Liver (tissue), 8 donors: ENCODE measurements at regions not wholly inside any gene's neighbourhood (a gene's known extent, or its start where the extent isn't known, plus 50 kb on each side); places are given as distances from the start of the nearest gene placed in this dataset.

Experiments
- DNase-seq: peaks from one replicate; pipeline ENCODE4 v3.0.0-alpha.2; 2017; ENCODE audit warnings: low spot score
- H3K27ac ChIP-seq, 2 donors: one replicate each; pipeline ENCODE4 v1.7.0; 2013; ENCODE audit warnings: inconsistent platforms in 2 of 2, low read length in 2 of 2, control low read depth in 1 of 2, low read depth in 1 of 2, mild to moderate bottlenecking in 1 of 2
- H3K27me3 ChIP-seq, 4 donors: one replicate each; pipeline versions ENCODE4 v1.6.1 to v1.7.0; 2013; ENCODE audit warnings: low read length in 3 of 4, inconsistent platforms in 1 of 4, mild to moderate bottlenecking in 1 of 4, moderate library complexity in 1 of 4; ENCODE audit not compliant: control insufficient read depth in 4 of 4, insufficient read depth in 4 of 4
- H3K36me3 ChIP-seq, 4 donors: one replicate each; pipeline versions ENCODE4 v1.6.1 to v1.7.0; 2013; ENCODE audit warnings: low read length in 3 of 4, mild to moderate bottlenecking in 3 of 4, low read depth in 1 of 4, moderate library complexity in 1 of 4; ENCODE audit not compliant: control insufficient read depth in 4 of 4, insufficient read depth in 3 of 4
- H3K4me1 ChIP-seq, 4 donors: one replicate each; pipeline versions ENCODE4 v1.6.1 to v1.7.0; 2013; ENCODE audit warnings: low read length in 3 of 4, mild to moderate bottlenecking in 3 of 4, moderate library complexity in 1 of 4; ENCODE audit not compliant: control insufficient read depth in 4 of 4, insufficient read depth in 4 of 4
- H3K4me3 ChIP-seq, 3 donors: one replicate each; pipeline versions ENCODE4 v1.6.1 to v1.7.0; 2013; ENCODE audit warnings: low read length in 3 of 3, control low read depth in 1 of 3, low read depth in 1 of 3, mild to moderate bottlenecking in 1 of 3
- H3K9ac ChIP-seq, 2 donors: one replicate each; pipeline ENCODE4 v1.7.0; 2013; ENCODE audit warnings: low read length in 2 of 2, mild to moderate bottlenecking in 2 of 2, moderate library complexity in 2 of 2, control low read depth in 1 of 2, low read depth in 1 of 2
- H3K9me3 ChIP-seq, 4 donors: one replicate each; pipeline versions ENCODE4 v1.6.1 to v1.7.0; 2013; ENCODE audit warnings: low read length in 3 of 4; ENCODE audit not compliant: control insufficient read depth in 4 of 4
- EGR1 ChIP-seq, 2 donors: IDR thresholded peaks; 2 replicates each; pipeline ENCODE4 v1.6.1; 2016 to 2018; ENCODE audit warnings: antibody characterized with exemption in 2 of 2, low read depth in 2 of 2
- FOXA1 ChIP-seq: IDR thresholded peaks from 2 replicates; pipeline ENCODE4 v1.6.1; 2016; ENCODE audit warnings: antibody characterized with exemption
- FOXA2 ChIP-seq: IDR thresholded peaks from 2 replicates; pipeline ENCODE4 v1.6.1; 2016; ENCODE audit warnings: antibody characterized with exemption
- GABPA ChIP-seq, 2 donors: IDR thresholded peaks in 1 of 2; conservative IDR thresholded peaks in 1 of 2; 2 replicates each; pipeline ENCODE4 v1.6.1; 2016; ENCODE audit warnings: antibody characterized with exemption in 2 of 2, mild to moderate bottlenecking in 1 of 2, moderate library complexity in 1 of 2
- HNF4G ChIP-seq: IDR thresholded peaks from 2 replicates; pipeline ENCODE4 v1.6.1; 2016; ENCODE audit warnings: antibody characterized with exemption
- JUND ChIP-seq, 2 donors: IDR thresholded peaks; 2 replicates each; pipeline ENCODE4 v1.6.1; 2016; ENCODE audit warnings: antibody characterized with exemption in 2 of 2
- NR2F2 ChIP-seq: IDR thresholded peaks from 2 replicates; pipeline ENCODE4 v1.6.1; 2016; ENCODE audit warnings: antibody characterized with exemption
- RAD21 ChIP-seq, 2 donors: IDR thresholded peaks; 2 replicates each; pipeline ENCODE4 v1.6.1; 2016; ENCODE audit warnings: antibody characterized with exemption in 2 of 2, mild to moderate bottlenecking in 2 of 2
- REST ChIP-seq: IDR thresholded peaks from 2 replicates; pipeline ENCODE4 v1.6.1; 2016; ENCODE audit warnings: antibody characterized with exemption, mild to moderate bottlenecking
- RXRA ChIP-seq, 2 donors: IDR thresholded peaks; 2 replicates each; pipeline ENCODE4 v1.6.1; 2017 to 2018; ENCODE audit warnings: antibody characterized with exemption in 2 of 2, mild to moderate bottlenecking in 1 of 2
- SP1 ChIP-seq: IDR thresholded peaks from 2 replicates; pipeline ENCODE4 v1.6.1; 2018; ENCODE audit warnings: antibody characterized with exemption, mild to moderate bottlenecking
- TAF1 ChIP-seq: conservative IDR thresholded peaks from 2 replicates; pipeline ENCODE4 v1.6.1; 2016; ENCODE audit warnings: antibody characterized with exemption, mild to moderate bottlenecking
- YY1 ChIP-seq: IDR thresholded peaks from 2 replicates; pipeline ENCODE4 v1.6.1; 2016; ENCODE audit warnings: antibody characterized with exemption, mild to moderate bottlenecking
- ZBTB33 ChIP-seq: IDR thresholded peaks from 2 replicates; pipeline ENCODE4 v1.6.1; 2016; ENCODE audit warnings: antibody characterized with exemption
- WGBS: extraction: QIAGEN DNeasy Blood & Tissue Kit; methylation state at CpG from one replicate; pipeline ENCODE4 v1.1.7; 2013; 5-methylcytosine and 5-hydroxymethylcytosine counted together
- TF ChIP-seq, protein P1 (sequence below): IDR thresholded peaks from 2 replicates; pipeline ENCODE4 v1.6.1; 2016; ENCODE audit warnings: antibody characterized with exemption
- TF ChIP-seq, protein P2 (sequence below): fragments of 150-350 bp; IDR thresholded peaks from 2 replicates; pipeline ENCODE4 v1.5.1; 2017; ENCODE audit warnings: improper control_type of control experiment, low read depth, low read length; ENCODE audit not compliant: missing input control
- TF ChIP-seq, protein P3 (sequence below): IDR thresholded peaks from 2 replicates; pipeline ENCODE4 v1.6.1; 2016; ENCODE audit warnings: antibody characterized with exemption
- donor health status: healthy.
- donor health status: healthy.
- donor health status: healthy.
- donor health status: healthy.
- donor health status: healthy.

- no peak for TF ChIP-seq JUND (IDR thresholded peaks at IDR 0.05)
- no peak for TF ChIP-seq ZBTB33
- TF ChIP-seq FOXA2: no peak
- no peak for TF ChIP-seq EGR1 (IDR thresholded peaks at IDR 0.05; ENCODE audit: low read depth in 2 of 2)
- TF ChIP-seq SP1: no peak
- TF ChIP-seq, protein P1, sequence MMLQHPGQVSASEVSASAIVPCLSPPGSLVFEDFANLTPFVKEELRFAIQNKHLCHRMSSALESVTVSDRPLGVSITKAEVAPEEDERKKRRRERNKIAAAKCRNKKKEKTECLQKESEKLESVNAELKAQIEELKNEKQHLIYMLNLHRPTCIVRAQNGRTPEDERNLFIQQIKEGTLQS: no peak
- no peak for TF ChIP-seq FOXA1
- no peak for TF ChIP-seq TAF1
- no peak for TF ChIP-seq RAD21 (IDR thresholded peaks at IDR 0.05)
- no peak for TF ChIP-seq HNF4G
- TF ChIP-seq, protein P2, sequence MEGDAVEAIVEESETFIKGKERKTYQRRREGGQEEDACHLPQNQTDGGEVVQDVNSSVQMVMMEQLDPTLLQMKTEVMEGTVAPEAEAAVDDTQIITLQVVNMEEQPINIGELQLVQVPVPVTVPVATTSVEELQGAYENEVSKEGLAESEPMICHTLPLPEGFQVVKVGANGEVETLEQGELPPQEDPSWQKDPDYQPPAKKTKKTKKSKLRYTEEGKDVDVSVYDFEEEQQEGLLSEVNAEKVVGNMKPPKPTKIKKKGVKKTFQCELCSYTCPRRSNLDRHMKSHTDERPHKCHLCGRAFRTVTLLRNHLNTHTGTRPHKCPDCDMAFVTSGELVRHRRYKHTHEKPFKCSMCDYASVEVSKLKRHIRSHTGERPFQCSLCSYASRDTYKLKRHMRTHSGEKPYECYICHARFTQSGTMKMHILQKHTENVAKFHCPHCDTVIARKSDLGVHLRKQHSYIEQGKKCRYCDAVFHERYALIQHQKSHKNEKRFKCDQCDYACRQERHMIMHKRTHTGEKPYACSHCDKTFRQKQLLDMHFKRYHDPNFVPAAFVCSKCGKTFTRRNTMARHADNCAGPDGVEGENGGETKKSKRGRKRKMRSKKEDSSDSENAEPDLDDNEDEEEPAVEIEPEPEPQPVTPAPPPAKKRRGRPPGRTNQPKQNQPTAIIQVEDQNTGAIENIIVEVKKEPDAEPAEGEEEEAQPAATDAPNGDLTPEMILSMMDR: no peak
- TF ChIP-seq RXRA (IDR thresholded peaks at IDR 0.05): no peak
- no peak for TF ChIP-seq REST
- DNase-seq: no peak
- Histone ChIP-seq H3K27me3 (no peaks in the 10 kb centered on the region), H3K9me3 (no peaks in the 10 kb centered on the region), H3K4me1 (peaks cover 0 to 4% (median 1%) of the 10 kb centered on the region in 4 donors), H3K36me3 (peaks cover 0 to 3% (median 0%) of the 10 kb centered on the region in 4 donors), H3K27ac (no peak overlapping the region), H3K9ac (no peak overlapping the region), H3K4me3 (no peak overlapping the region)
- 92% methylated on average over 7 of the region's 7 CpGs for WGBS
Measured at GRCh38 chr12:124437121-124437520, 130.3 kb downstream of the NCOR2 start.

- no peak for DNase-seq
- WGBS: 93% methylated on average over 8 of the region's 8 CpGs
- H3K4me1 ChIP-seq: peaks cover 0 to 4% (median 1%) of the 10 kb centered on the region in 4 donors
- no peaks in the 10 kb centered on the region for H3K36me3 ChIP-seq
- H3K27me3 ChIP-seq: no peaks in the 10 kb centered on the region
- no peak overlapping the region for H3K9ac ChIP-seq
- no peak overlapping the region for H3K27ac ChIP-seq
- no peak overlapping the region for H3K4me3 ChIP-seq
- no peaks in the 10 kb centered on the region for H3K9me3 ChIP-seq
- no peak for TF ChIP-seq YY1
- no peak for TF ChIP-seq GABPA (IDR thresholded peaks at IDR 0.05 in 1 of 2, conservative IDR thresholded peaks at IDR 0.05 in 1 of 2)
- no peak for TF ChIP-seq SP1
- TF ChIP-seq NR2F2: no peak
- no peak for TF ChIP-seq EGR1 (IDR thresholded peaks at IDR 0.05; ENCODE audit: low read depth in 2 of 2)
- TF ChIP-seq REST: no peak
- TF ChIP-seq FOXA1: no peak
- no peak for TF ChIP-seq JUND (IDR thresholded peaks at IDR 0.05)
- TF ChIP-seq, protein P2: no peak
- no peak for TF ChIP-seq TAF1
- TF ChIP-seq, protein P3, sequence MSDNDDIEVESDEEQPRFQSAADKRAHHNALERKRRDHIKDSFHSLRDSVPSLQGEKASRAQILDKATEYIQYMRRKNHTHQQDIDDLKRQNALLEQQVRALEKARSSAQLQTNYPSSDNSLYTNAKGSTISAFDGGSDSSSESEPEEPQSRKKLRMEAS: no peak
Measured at GRCh38 chr12:124436366-124436765, 131.0 kb downstream of the NCOR2 start.
